Natural killer cell treated with Interleukin-12 subunit alpha and Interleukin-12 subunit beta and Interleukin-15 and Interleukin-18, amount 100 ng/mL, for 72 hours (primary cell): ENCODE measurements at regions not wholly inside any gene's neighbourhood (a gene's known extent, or its start where the extent isn't known, plus 50 kb on each side); places are given as distances from the start of the nearest gene placed in this dataset.
A peak's percentile ranks its signal among the peaks of the same experiment; 100 is the strongest.

Source experiments
- ATAC-seq, 2 donors: fragments of 150-1000 bp; cut with Tn5 transposase in 1 of 2; sonication (Bioruptor Pico), chemical (Tn5 transposase) in 1 of 2; 2 replicates each; pipeline ENCODE4 v1.10.0; 2021
- DNase-seq: peaks from one replicate; pipeline ENCODE4 v3.0.0; 2022; ENCODE audit warnings: low spot score
- H3K27ac Mint-ChIP-seq, 2 donors: 1 replicate in 1 of 2; 2 replicates in 1 of 2; pipeline ENCODE4 v1.8.0; 2022; ENCODE audit warnings: mixed read lengths in 2 of 2, mild to moderate bottlenecking in 1 of 2, moderate library complexity in 1 of 2
- H3K27me3 Mint-ChIP-seq, 2 donors: 1 replicate in 1 of 2; 2 replicates in 1 of 2; pipeline ENCODE4 v1.8.0; 2022; ENCODE audit warnings: mixed read lengths in 2 of 2
- H3K36me3 Mint-ChIP-seq: one replicate; pipeline ENCODE4 v1.8.0; 2022; ENCODE audit warnings: mixed read lengths
- H3K4me1 Mint-ChIP-seq, 2 donors: 1 replicate in 1 of 2; 2 replicates in 1 of 2; pipeline ENCODE4 v1.8.0; 2022; ENCODE audit warnings: low read depth in 2 of 2, mixed read lengths in 2 of 2, mild to moderate bottlenecking in 1 of 2
- H3K4me3 Mint-ChIP-seq: one replicate; pipeline ENCODE4 v1.8.0; 2022; ENCODE audit warnings: mixed read lengths
- H3K9me3 Mint-ChIP-seq: 2 replicates; pipeline ENCODE4 v1.8.0; 2022; ENCODE audit warnings: mixed read lengths

- H3K27ac Mint-ChIP-seq, result no peak overlapping the region
- H3K4me1 Mint-ChIP-seq, result peaks cover 0 to under 1% of the 10 kb centered on the region in 2 donors
- H3K9me3 Mint-ChIP-seq, result no peaks in the 10 kb centered on the region
- H3K4me3 Mint-ChIP-seq, result no peak overlapping the region
- H3K27me3 Mint-ChIP-seq, result peaks cover 11 to 22% of the 10 kb centered on the region in 2 donors
- ATAC-seq (no peak), DNase-seq (no peak)
- no peaks in the 10 kb centered on the region for H3K36me3 Mint-ChIP-seq
These were observed 214.5 kb upstream of the IGF1R start for GRCh38 chr15:98433856-98434255.

- no peaks in the 10 kb centered on the region for H3K9me3 Mint-ChIP-seq
- H3K27me3 Mint-ChIP-seq, result peaks cover 0 to 3% of the 10 kb centered on the region in 2 donors
- ATAC-seq (no peak), DNase-seq (no peak)
- no peak overlapping the region for H3K4me3 Mint-ChIP-seq
- H3K27ac Mint-ChIP-seq, result no peak overlapping the region
- peaks cover 0 to 5% of the 10 kb centered on the region in 2 donors for H3K4me1 Mint-ChIP-seq
- H3K36me3 Mint-ChIP-seq, result no peaks in the 10 kb centered on the region
These were observed 210.6 kb upstream of the IGF1R start for GRCh38 chr15:98437752-98438151.

GRCh38 chr15:98438326-98438725 is 210.0 kb upstream of the IGF1R start:
- Mint-ChIP-seq H3K36me3 (no peaks in the 10 kb centered on the region), H3K27me3 (peaks cover 0 to 3% of the 10 kb centered on the region in 2 donors), H3K4me3 (no peak overlapping the region), H3K9me3 (no peaks in the 10 kb centered on the region), H3K4me1 (peaks cover 0 to 5% of the 10 kb centered on the region in 2 donors), H3K27ac (no peak overlapping the region)
- ATAC-seq (no peak), DNase-seq (no peak)

GRCh38 chr15:98438907-98439306 is 209.4 kb upstream of the IGF1R start:
- DNase-seq (no peak), ATAC-seq (peak in 1 of 2 donors; percentile 24)
- no peak overlapping the region for H3K4me3 Mint-ChIP-seq
- peaks cover 0 to 3% of the 10 kb centered on the region in 2 donors for H3K27me3 Mint-ChIP-seq
- peaks cover 0 to 5% of the 10 kb centered on the region in 2 donors for H3K4me1 Mint-ChIP-seq
- no peaks in the 10 kb centered on the region for H3K36me3 Mint-ChIP-seq
- no peaks in the 10 kb centered on the region for H3K9me3 Mint-ChIP-seq
- no peak overlapping the region for H3K27ac Mint-ChIP-seq

- peaks cover 0 to 5% of the 10 kb centered on the region in 2 donors for H3K4me1 Mint-ChIP-seq
- H3K27me3 Mint-ChIP-seq, result peaks cover 0 to 8% of the 10 kb centered on the region in 2 donors
- DNase-seq, result no peak
- H3K4me3 Mint-ChIP-seq, result no peak overlapping the region
- peak in 1 of 2 donors; percentile 29 for ATAC-seq
- no peak overlapping the region for H3K27ac Mint-ChIP-seq
- H3K9me3 Mint-ChIP-seq, result no peaks in the 10 kb centered on the region
- H3K36me3 Mint-ChIP-seq, result no peaks in the 10 kb centered on the region
These were observed 208.8 kb upstream of the IGF1R start for GRCh38 chr15:98439523-98439942.

- DNase-seq (no peak), ATAC-seq (no peak)
- Mint-ChIP-seq H3K27ac (no peak overlapping the region), H3K9me3 (no peaks in the 10 kb centered on the region), H3K4me3 (no peak overlapping the region), H3K27me3 (peaks cover 0 to 5% of the 10 kb centered on the region in 2 donors), H3K4me1 (peaks cover 0 to 5% of the 10 kb centered on the region in 2 donors), H3K36me3 (no peaks in the 10 kb centered on the region)
These were observed 207.4 kb upstream of the IGF1R start for GRCh38 chr15:98440917-98441316.

GRCh38 chr15:98441599-98441998 is 206.7 kb upstream of the IGF1R start:
- H3K27ac Mint-ChIP-seq, result no peak overlapping the region
- peaks cover 0 to 5% of the 10 kb centered on the region in 2 donors for H3K4me1 Mint-ChIP-seq
- H3K9me3 Mint-ChIP-seq, result no peaks in the 10 kb centered on the region
- no peaks in the 10 kb centered on the region for H3K36me3 Mint-ChIP-seq
- DNase-seq (no peak), ATAC-seq (no peak)
- H3K27me3 Mint-ChIP-seq, result peaks cover 0 to 9% of the 10 kb centered on the region in 2 donors
- no peak overlapping the region for H3K4me3 Mint-ChIP-seq

GRCh38 chr15:98442379-98442833 is 205.9 kb upstream of the IGF1R start:
- Mint-ChIP-seq H3K4me3 (no peak overlapping the region), H3K36me3 (no peaks in the 10 kb centered on the region), H3K4me1 (peaks cover 0 to 5% of the 10 kb centered on the region in 2 donors), H3K27me3 (peaks cover 0 to 9% of the 10 kb centered on the region in 2 donors), H3K27ac (no peak overlapping the region), H3K9me3 (no peaks in the 10 kb centered on the region)
- ATAC-seq (peak; percentile 60 to 71), DNase-seq (no peak)

GRCh38 chr15:98442901-98443300 is 205.4 kb upstream of the IGF1R start:
- peaks cover 0 to 5% of the 10 kb centered on the region in 2 donors for H3K4me1 Mint-ChIP-seq

GRCh38 chr15:98443526-98443925 is 204.8 kb upstream of the IGF1R start:
- H3K9me3 Mint-ChIP-seq, result no peaks in the 10 kb centered on the region
- peaks cover 0 to 16% of the 10 kb centered on the region in 2 donors for H3K27me3 Mint-ChIP-seq
- ATAC-seq, result no peak
- H3K4me3 Mint-ChIP-seq, result no peak overlapping the region
- peaks cover 0 to 5% of the 10 kb centered on the region in 2 donors for H3K4me1 Mint-ChIP-seq
- DNase-seq, result no peak
- H3K27ac Mint-ChIP-seq, result no peak overlapping the region
- no peaks in the 10 kb centered on the region for H3K36me3 Mint-ChIP-seq

More at GRCh38 chr15:98442901-98443300, 205.4 kb upstream of the IGF1R start:
- H3K36me3 Mint-ChIP-seq, result no peaks in the 10 kb centered on the region
- H3K27me3 Mint-ChIP-seq, result peaks cover 0 to 12% of the 10 kb centered on the region in 2 donors
- H3K4me3 Mint-ChIP-seq, result no peak overlapping the region
- ATAC-seq, result no peak
- no peak for DNase-seq
- H3K9me3 Mint-ChIP-seq, result no peaks in the 10 kb centered on the region
- no peak overlapping the region for H3K27ac Mint-ChIP-seq

- no peak for ATAC-seq
- no peak overlapping the region for H3K27ac Mint-ChIP-seq
- H3K4me3 Mint-ChIP-seq, result no peak overlapping the region
- H3K4me1 Mint-ChIP-seq, result peaks cover 0 to 5% of the 10 kb centered on the region in 2 donors
- H3K36me3 Mint-ChIP-seq, result no peaks in the 10 kb centered on the region
- no peaks in the 10 kb centered on the region for H3K9me3 Mint-ChIP-seq
- DNase-seq, result no peak
- H3K27me3 Mint-ChIP-seq, result peaks cover 0 to 19% of the 10 kb centered on the region in 2 donors
These were observed 204.2 kb upstream of the IGF1R start for GRCh38 chr15:98444138-98444537.

GRCh38 chr15:98445315-98445714 is 203.0 kb upstream of the IGF1R start:
- no peak for ATAC-seq
- Mint-ChIP-seq H3K36me3 (no peaks in the 10 kb centered on the region), H3K4me3 (no peak overlapping the region)

GRCh38 chr15:98446083-98446482 is 202.3 kb upstream of the IGF1R start:
- Mint-ChIP-seq H3K27ac (no peak overlapping the region), H3K4me3 (no peak overlapping the region), H3K9me3 (no peaks in the 10 kb centered on the region), H3K36me3 (no peaks in the 10 kb centered on the region), H3K27me3 (peaks cover 0 to 22% of the 10 kb centered on the region in 2 donors), H3K4me1 (peaks cover 0 to 5% of the 10 kb centered on the region in 2 donors)
- ATAC-seq, result peak; percentile 25 to 38
- no peak for DNase-seq

More at GRCh38 chr15:98445315-98445714, 203.0 kb upstream of the IGF1R start:
- Mint-ChIP-seq H3K9me3 (no peaks in the 10 kb centered on the region), H3K27ac (no peak overlapping the region), H3K4me1 (peaks cover 0 to 5% of the 10 kb centered on the region in 2 donors), H3K27me3 (peaks cover 0 to 22% of the 10 kb centered on the region in 2 donors)
- DNase-seq, result no peak

GRCh38 chr15:98447069-98447468 is 201.3 kb upstream of the IGF1R start:
- DNase-seq (no peak), ATAC-seq (no peak)
- H3K27ac Mint-ChIP-seq, result no peak overlapping the region
- H3K36me3 Mint-ChIP-seq, result no peaks in the 10 kb centered on the region
- H3K27me3 Mint-ChIP-seq, result peaks cover 0 to 22% of the 10 kb centered on the region in 2 donors
- peaks cover 0 to 5% of the 10 kb centered on the region in 2 donors for H3K4me1 Mint-ChIP-seq
- H3K9me3 Mint-ChIP-seq, result no peaks in the 10 kb centered on the region
- no peak overlapping the region for H3K4me3 Mint-ChIP-seq

- ATAC-seq (no peak), DNase-seq (no peak)
- Mint-ChIP-seq H3K27ac (no peak overlapping the region), H3K4me3 (no peak overlapping the region), H3K9me3 (no peaks in the 10 kb centered on the region), H3K27me3 (peaks cover 3 to 16% of the 10 kb centered on the region in 2 donors), H3K4me1 (no peaks in the 10 kb centered on the region), H3K36me3 (no peaks in the 10 kb centered on the region)
These were observed 197.1 kb upstream of the IGF1R start for GRCh38 chr15:98451236-98451635.
